ENCODE measurements at regions not wholly inside any gene's neighbourhood (a gene's known extent, or its start where the extent isn't known, plus 50 kb on each side); places are given as distances from the start of the nearest gene placed in this dataset.

DNA sequence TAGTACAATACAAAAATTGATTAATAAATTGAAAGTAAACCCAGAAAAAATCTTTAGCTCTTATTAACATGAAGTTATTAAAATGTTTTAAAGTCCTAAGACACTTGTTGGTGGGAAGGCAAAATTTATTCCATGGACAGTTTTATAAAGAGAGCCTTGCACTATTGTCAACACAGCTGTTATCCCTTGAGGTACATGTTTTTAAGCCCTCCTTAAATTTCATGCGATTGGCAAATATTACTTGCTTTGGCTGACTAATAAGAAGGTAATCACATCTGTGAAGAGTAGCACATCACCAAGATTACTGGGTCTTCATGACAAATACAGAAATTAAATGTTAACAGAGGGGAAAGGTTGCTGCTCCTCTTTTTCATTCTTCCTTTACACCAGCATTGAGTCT is 611.1 kb downstream of the BRINP3 start:
- TF ChIP-seq CTCF (IDR thresholded peaks at IDR 0.05; ENCODE audit: insufficient read depth, low read length, poor library complexity, severe bottlenecking): no peak
- DNase-seq (ENCODE audit: extremely low read depth, insufficient read length): no peak
- Histone ChIP-seq H3K36me3 (ENCODE audit: control insufficient read depth, insufficient read depth, low read length) (no peaks in the 10 kb centered on the region), H3K27me3 (replicated peaks; ENCODE audit: control insufficient read depth, insufficient read depth, low read length) (no peaks in the 10 kb centered on the region), H3K4me3 (replicated peaks; ENCODE audit: low read depth, low read length) (no peak overlapping the region)

DNA sequence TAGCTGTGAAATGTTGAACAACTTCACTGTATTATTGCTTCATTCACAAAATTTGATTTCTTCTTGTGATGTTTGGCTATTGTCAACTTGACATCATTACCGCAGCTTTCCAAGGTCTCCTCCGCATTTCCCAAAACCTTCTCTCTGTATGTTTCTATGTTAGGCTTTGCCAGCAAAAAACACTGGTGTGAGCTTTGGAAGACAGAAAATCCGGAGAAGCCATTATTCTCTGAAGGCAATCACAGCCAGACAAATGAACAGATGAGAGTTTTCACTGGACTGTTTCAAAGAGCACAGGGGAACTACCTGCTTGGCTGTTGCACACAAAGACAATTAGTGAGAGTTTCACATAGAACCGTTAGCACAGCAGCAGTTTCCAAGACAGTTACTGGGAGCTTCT is 609.6 kb downstream of the BRINP3 start:
- no peaks in the 10 kb centered on the region for H3K27me3 ChIP-seq (replicated peaks; ENCODE audit: control insufficient read depth, insufficient read depth, low read length)
- no peak for TF ChIP-seq CTCF (IDR thresholded peaks at IDR 0.05; ENCODE audit: insufficient read depth, low read length, poor library complexity, severe bottlenecking)
- H3K36me3 ChIP-seq (ENCODE audit: control insufficient read depth, insufficient read depth, low read length): no peaks in the 10 kb centered on the region
- no peak overlapping the region for H3K4me3 ChIP-seq (replicated peaks; ENCODE audit: low read depth, low read length)
- DNase-seq (ENCODE audit: extremely low read depth, insufficient read length): no peak

GRCh38 chr1:189874715-189875435 is 602.8 kb downstream of the BRINP3 start:
- H3K4me3 ChIP-seq (replicated peaks; ENCODE audit: low read depth, low read length): no peak overlapping the region

GRCh38 chr1:189880135-189880534 is 597.5 kb downstream of the BRINP3 start:
- H3K4me3 ChIP-seq (replicated peaks; ENCODE audit: low read depth, low read length): no peak overlapping the region
- no peaks in the 10 kb centered on the region for H3K36me3 ChIP-seq (ENCODE audit: control insufficient read depth, insufficient read depth, low read length)
- no peaks in the 10 kb centered on the region for H3K27me3 ChIP-seq (replicated peaks; ENCODE audit: control insufficient read depth, insufficient read depth, low read length)
- no peak for DNase-seq (ENCODE audit: extremely low read depth, insufficient read length)
- TF ChIP-seq CTCF (IDR thresholded peaks at IDR 0.05; ENCODE audit: insufficient read depth, low read length, poor library complexity, severe bottlenecking): no peak

More at GRCh38 chr1:189874715-189875435, 602.8 kb downstream of the BRINP3 start:
- DNase-seq (ENCODE audit: extremely low read depth, insufficient read length): no peak
- TF ChIP-seq CTCF (IDR thresholded peaks at IDR 0.05; ENCODE audit: insufficient read depth, low read length, poor library complexity, severe bottlenecking): no peak
- Histone ChIP-seq H3K36me3 (ENCODE audit: control insufficient read depth, insufficient read depth, low read length) (no peaks in the 10 kb centered on the region), H3K27me3 (replicated peaks; ENCODE audit: control insufficient read depth, insufficient read depth, low read length) (no peaks in the 10 kb centered on the region)

GRCh38 chr1:189899686-189900425 is 577.8 kb downstream of the BRINP3 start:
- no peaks in the 10 kb centered on the region for H3K36me3 ChIP-seq (ENCODE audit: control insufficient read depth, insufficient read depth, low read length)
- TF ChIP-seq CTCF (IDR thresholded peaks at IDR 0.05; ENCODE audit: insufficient read depth, low read length, poor library complexity, severe bottlenecking): no peak
- no peaks in the 10 kb centered on the region for H3K27me3 ChIP-seq (replicated peaks; ENCODE audit: control insufficient read depth, insufficient read depth, low read length)
- H3K4me3 ChIP-seq (replicated peaks; ENCODE audit: low read depth, low read length): no peak overlapping the region
- DNase-seq (ENCODE audit: extremely low read depth, insufficient read length): no peak

Data from GM06990 (cell line).